Epithelial cell of esophagus (primary cell): ENCODE measurements at regions not wholly inside any gene's neighbourhood (a gene's known extent, or its start where the extent isn't known, plus 50 kb on each side); places are given as distances from the start of the nearest gene placed in this dataset.

ENCODE experiments used
- DNase-seq: peaks from one replicate; pipeline ENCODE4 v3.0.0; 2010; ENCODE audit warnings: low read depth
- H3K4me3 ChIP-seq: 2 replicates; pipeline ENCODE4 v1.5.1; 2011; ENCODE audit warnings: mild to moderate bottlenecking, low read length, control low read depth
- TF ChIP-seq, protein P1 (sequence below): IDR thresholded peaks from 2 replicates; pipeline ENCODE4 v1.5.1; 2011; ENCODE audit warnings: low read depth, mild to moderate bottlenecking, low read length, control low read depth, inconsistent platforms; ENCODE audit not compliant: insufficient read depth; ENCODE audit errors: missing control alignments

DNA sequence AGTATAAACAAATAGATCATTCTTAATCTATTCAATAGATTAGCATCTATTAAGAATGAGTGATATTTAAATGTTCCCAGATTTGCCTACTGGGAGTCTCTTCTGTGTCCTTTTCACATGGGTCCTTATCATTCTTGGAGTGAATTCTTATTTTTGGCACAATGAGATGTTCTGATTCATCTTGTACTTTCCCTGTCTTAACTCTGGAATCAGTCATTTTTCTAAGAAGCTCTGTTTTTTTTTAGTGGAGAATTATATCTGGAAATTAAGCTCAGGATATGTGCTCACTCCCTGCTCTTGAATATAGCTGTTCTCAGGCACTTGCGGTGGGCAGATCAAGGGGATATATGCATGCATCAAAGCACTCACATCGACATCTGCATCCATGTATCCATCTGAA lies 625.3 kb upstream of the HS3ST1 start:
- TF ChIP-seq, protein P1, sequence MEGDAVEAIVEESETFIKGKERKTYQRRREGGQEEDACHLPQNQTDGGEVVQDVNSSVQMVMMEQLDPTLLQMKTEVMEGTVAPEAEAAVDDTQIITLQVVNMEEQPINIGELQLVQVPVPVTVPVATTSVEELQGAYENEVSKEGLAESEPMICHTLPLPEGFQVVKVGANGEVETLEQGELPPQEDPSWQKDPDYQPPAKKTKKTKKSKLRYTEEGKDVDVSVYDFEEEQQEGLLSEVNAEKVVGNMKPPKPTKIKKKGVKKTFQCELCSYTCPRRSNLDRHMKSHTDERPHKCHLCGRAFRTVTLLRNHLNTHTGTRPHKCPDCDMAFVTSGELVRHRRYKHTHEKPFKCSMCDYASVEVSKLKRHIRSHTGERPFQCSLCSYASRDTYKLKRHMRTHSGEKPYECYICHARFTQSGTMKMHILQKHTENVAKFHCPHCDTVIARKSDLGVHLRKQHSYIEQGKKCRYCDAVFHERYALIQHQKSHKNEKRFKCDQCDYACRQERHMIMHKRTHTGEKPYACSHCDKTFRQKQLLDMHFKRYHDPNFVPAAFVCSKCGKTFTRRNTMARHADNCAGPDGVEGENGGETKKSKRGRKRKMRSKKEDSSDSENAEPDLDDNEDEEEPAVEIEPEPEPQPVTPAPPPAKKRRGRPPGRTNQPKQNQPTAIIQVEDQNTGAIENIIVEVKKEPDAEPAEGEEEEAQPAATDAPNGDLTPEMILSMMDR: no peak
- DNase-seq: no peak
- H3K4me3 ChIP-seq: no peak overlapping the region

DNA sequence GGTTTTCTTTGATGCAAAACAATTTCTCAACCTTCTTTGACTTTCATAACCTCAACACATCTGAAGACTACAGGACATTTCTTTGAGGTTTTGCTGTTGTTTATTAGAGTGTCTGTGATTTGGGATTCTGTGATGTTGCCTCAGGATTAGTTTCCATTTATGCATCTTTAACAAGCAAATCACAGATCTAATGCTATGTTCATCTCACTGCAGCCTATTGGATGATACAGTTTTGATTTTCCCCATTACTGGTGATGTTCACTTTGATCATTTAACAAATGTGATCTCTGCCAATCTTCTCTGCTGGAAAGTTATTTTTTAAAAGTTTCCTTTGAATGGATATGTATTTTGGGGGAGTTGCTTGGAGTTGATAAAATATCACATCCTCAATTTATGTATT lies 624.9 kb upstream of the HS3ST1 start:
- H3K4me3 ChIP-seq: no peak overlapping the region
- no peak for DNase-seq
- TF ChIP-seq, protein P1: no peak

DNA sequence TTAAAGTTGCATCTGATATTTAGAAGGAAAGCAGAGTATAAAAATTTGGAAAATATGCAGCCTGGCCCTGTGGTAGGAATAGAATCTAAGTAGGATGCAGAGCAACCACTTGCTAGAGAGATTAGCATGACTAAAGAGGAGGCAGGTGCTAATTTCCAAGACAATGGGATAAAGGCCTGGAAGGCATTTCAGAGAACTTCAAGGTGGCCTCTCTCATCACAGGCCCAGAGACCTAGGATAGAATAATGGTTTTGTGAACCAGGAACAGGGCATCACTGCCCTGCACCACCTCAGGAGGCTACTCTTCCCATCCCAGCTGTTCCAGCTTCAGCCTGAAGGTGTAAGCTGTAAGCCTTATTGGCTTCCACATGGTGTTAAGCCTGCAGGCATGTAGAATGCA lies 621.7 kb upstream of the HS3ST1 start:
- TF ChIP-seq, protein P1: no peak

DNA sequence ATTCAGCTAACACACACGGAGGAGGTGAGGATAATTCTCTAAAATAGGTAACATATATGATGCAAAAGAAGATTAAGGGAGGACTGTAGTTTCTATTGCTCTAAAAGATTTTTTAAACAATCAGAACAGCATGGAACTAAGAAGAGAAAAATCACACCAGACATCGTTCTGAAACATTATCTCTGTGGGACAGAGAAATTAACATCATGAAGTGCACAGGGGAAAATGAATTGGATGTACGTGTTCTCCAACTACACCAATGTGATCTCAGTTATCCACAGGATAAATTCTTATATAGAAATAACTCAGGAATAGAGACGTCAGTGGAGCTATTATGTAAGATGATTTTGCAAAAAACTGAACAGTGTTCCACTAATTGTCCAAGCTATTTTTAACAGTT lies 614.1 kb upstream of the HS3ST1 start:
- no peak for DNase-seq
- H3K4me3 ChIP-seq: no peak overlapping the region
- TF ChIP-seq, protein P1: no peak

More for the DNA sequence above, 621.7 kb upstream of the HS3ST1 start:
- DNase-seq: no peak
- no peak overlapping the region for H3K4me3 ChIP-seq

DNA sequence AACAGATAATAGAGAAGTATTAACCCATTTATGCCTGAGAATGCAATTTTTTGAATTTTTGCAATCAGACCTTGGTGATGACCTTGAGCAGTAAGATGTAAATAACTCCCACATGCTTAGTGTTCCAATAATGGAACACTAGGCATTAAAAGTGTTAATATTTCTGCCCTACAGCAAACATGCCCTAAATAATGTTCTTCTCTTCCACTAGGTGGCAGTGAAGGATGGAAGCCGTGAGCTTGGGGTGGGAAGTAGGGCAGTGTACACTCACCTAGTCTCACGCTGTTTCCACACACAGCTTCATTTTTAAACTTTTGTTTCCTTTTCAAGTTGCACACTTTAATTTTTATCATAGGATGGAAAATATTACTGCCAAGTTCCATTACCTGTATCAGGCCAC lies 613.1 kb upstream of the HS3ST1 start:
- DNase-seq: peak; percentile 1
- H3K4me3 ChIP-seq: no peak overlapping the region
- TF ChIP-seq, protein P1: peak; percentile 17

DNA sequence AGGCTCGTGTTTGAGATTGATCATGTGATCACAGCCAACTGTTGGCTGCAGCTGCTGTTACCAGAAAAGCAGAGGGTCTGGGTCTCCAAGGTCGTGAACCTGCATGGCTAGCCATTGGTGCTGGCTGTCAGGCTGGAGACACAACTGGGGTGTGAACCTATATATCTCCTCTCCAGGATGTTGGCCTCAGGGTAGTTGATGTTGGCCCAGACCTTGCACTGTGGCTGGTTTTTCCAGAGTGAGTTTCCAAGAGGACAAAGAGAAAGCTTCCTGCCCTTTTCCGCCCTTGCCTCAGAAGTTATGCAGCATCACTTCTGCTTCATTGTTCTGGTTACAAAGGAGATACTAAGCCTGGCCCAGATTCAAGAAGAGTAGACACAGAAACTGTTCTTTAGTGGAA lies 607.8 kb upstream of the HS3ST1 start:
- peak; percentile 1 for DNase-seq
- H3K4me3 ChIP-seq: no peak overlapping the region
- TF ChIP-seq, protein P1: no peak

DNA sequence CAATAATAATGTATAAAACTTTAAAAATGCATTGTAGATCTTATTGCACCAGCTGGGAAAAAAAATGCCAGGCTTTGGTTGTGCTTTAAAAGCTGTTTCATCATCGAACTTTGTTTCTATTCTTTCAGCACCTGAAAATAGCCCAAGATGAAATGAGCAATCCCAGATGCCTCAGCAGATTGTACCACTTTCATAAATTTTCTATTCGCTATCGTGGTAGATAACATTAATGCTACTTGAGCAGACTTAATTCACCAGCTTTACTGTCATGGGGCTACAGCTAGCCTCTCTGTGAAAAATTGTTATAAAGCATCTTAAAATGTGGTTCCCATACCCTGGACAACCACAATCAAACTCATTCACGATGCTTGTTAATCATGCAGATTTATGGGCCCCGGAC lies 599.6 kb upstream of the HS3ST1 start:
- TF ChIP-seq, protein P1: no peak
- DNase-seq: no peak
- no peak overlapping the region for H3K4me3 ChIP-seq
